SU-DHL-6 (cell line): ENCODE measurements at regions not wholly inside any gene's neighbourhood (a gene's known extent, or its start where the extent isn't known, plus 50 kb on each side); places are given as distances from the start of the nearest gene placed in this dataset.

Experiments used
- H2AFZ ChIP-seq: fragments of 200-600 bp; sonication (generic); 2 replicates; pipeline ENCODE4 v1.6.1; 2014; ENCODE audit warnings: low read depth, mild to moderate bottlenecking, moderate library complexity, mixed read lengths, antibody characterized with exemption, low read length; ENCODE audit not compliant: severe bottlenecking
- H3F3A ChIP-seq: fragments of 200-600 bp; shearing (Covaris generic); 2 replicates; pipeline ENCODE4 v1.6.0; 2016; ENCODE audit warnings: antibody characterized with exemption, mild to moderate bottlenecking; ENCODE audit not compliant: insufficient read depth
- H3K27ac ChIP-seq: fragments of 200-600 bp; sonication (generic); 2 replicates; pipeline ENCODE4 v1.5.1; 2016; ENCODE audit warnings: low read depth, mild to moderate bottlenecking, low read length, moderate library complexity, mixed read lengths
- H3K27me3 ChIP-seq: fragments of 200-600 bp; sonication (generic), shearing (Covaris generic); 2 replicates; pipeline ENCODE4 v1.6.0; 2014; ENCODE audit warnings: mild to moderate bottlenecking, low read length
- H3K36me3 ChIP-seq: fragments of 200-600 bp; sonication (generic); 2 replicates; pipeline ENCODE4 v1.6.1; 2014; ENCODE audit warnings: mild to moderate bottlenecking, low read length, mixed read lengths
- H3K4me2 ChIP-seq: fragments of 300-600, 200-600 bp; shearing (Covaris generic), sonication (generic); 2 replicates; pipeline ENCODE4 v1.6.0; 2014; ENCODE audit warnings: low read length, low read depth, mild to moderate bottlenecking; ENCODE audit not compliant: poor library complexity, severe bottlenecking
- H3K4me3 ChIP-seq: fragments of 200-600 bp; sonication (generic); 2 replicates; pipeline ENCODE4 v1.5.1; 2014; ENCODE audit warnings: antibody characterized with exemption, low read length, mild to moderate bottlenecking, mixed read lengths; ENCODE audit not compliant: insufficient read depth, poor library complexity, severe bottlenecking
- H3K79me2 ChIP-seq: fragments of 200-600 bp; sonication (generic); 2 replicates; pipeline ENCODE4 v1.6.1; 2014; ENCODE audit warnings: mild to moderate bottlenecking, low read length, moderate library complexity; ENCODE audit not compliant: insufficient read depth
- H3K9ac ChIP-seq: fragments of 200-600 bp; sonication (generic); 2 replicates; pipeline ENCODE4 v1.7.0; 2014; ENCODE audit warnings: mild to moderate bottlenecking, low read length
- H3K9me2 ChIP-seq: fragments of 200-600 bp; sonication (generic); replicated peaks from 2 replicates; pipeline ENCODE4 v1.6.1; 2014; ENCODE audit warnings: low read length; ENCODE audit not compliant: insufficient read depth
- H3K9me3 ChIP-seq: fragments of 200-600 bp; sonication (generic); 2 replicates; pipeline ENCODE4 v1.6.1; 2014; ENCODE audit warnings: low read length, mixed read lengths; ENCODE audit not compliant: insufficient read depth
- H4K20me1 ChIP-seq: fragments of 200-600 bp; sonication (generic); 2 replicates; pipeline ENCODE4 v1.6.1; 2014; ENCODE audit warnings: low read depth, mild to moderate bottlenecking, antibody characterized with exemption, low read length, moderate library complexity, mixed read lengths
- CTCF ChIP-seq: fragments of 200-600 bp; sonication (generic); IDR thresholded peaks from one replicate; pipeline ENCODE4 v1.5.1; 2017; ENCODE audit warnings: antibody characterized with exemption, mild to moderate bottlenecking, low read length, moderate library complexity; ENCODE audit not compliant: insufficient read depth, poor library complexity, severe bottlenecking
- EZH2phosphoT487 ChIP-seq: fragments of 200-600 bp; sonication (generic), shearing (Covaris generic); conservative IDR thresholded peaks from 2 replicates; pipeline ENCODE4 v1.6.1; 2018; ENCODE audit warnings: mild to moderate bottlenecking, antibody characterized with exemption, low read length, moderate library complexity, mixed read lengths

DNA sequence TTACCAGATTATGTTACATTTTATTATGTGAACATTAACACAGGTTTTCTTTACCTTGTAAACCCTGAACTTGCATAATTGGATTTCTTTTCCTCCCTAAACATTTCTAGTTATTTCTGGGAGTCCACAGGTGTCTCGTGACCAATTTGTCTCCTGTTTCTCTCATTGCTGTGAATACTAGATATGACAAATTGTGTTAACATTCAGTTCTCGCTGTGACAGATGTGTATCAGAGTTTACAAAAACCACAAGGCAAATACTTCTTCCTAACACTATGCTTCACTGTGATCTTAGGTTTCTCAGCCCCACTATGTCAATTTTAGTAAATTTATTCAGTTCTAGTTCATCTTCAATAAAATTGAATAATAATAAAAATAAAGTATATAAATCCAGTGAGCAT, 1554.9 kb downstream of the EFNB2 start:
- H2AFZ ChIP-seq: no peak overlapping the region
- H3K79me2 ChIP-seq: no peaks in the 10 kb centered on the region
- no peak overlapping the region for H3K4me2 ChIP-seq
- no peaks in the 10 kb centered on the region; the same call in 1 of the 2 replicates for H3K9me2 ChIP-seq
- no peak overlapping the region for H3K27ac ChIP-seq
- no peaks in the 10 kb centered on the region for H3K36me3 ChIP-seq
- no peaks in the 10 kb centered on the region for H3K27me3 ChIP-seq
- no peak for TF ChIP-seq CTCF
- TF ChIP-seq EZH2phosphoT487: no peak
- no peaks in the 10 kb centered on the region for H3K9me3 ChIP-seq
- H4K20me1 ChIP-seq: no peaks in the 10 kb centered on the region
- H3K4me3 ChIP-seq: no peak overlapping the region
- no peaks in the 10 kb centered on the region for H3F3A ChIP-seq
- H3K9ac ChIP-seq: no peak overlapping the region

GRCh38 chr13:104979281-104980030, 1556.0 kb downstream of the EFNB2 start:
- Histone ChIP-seq H3K79me2 (no peaks in the 10 kb centered on the region), H2AFZ (no peak overlapping the region), H3K9ac (no peak overlapping the region), H3K4me3 (no peak overlapping the region), H3F3A (no peaks in the 10 kb centered on the region), H4K20me1 (no peaks in the 10 kb centered on the region), H3K9me3 (no peaks in the 10 kb centered on the region), H3K27me3 (no peaks in the 10 kb centered on the region), H3K4me2 (no peak overlapping the region), H3K36me3 (no peaks in the 10 kb centered on the region), H3K27ac (no peak overlapping the region), H3K9me2 (no peaks in the 10 kb centered on the region; the same call in 1 of the 2 replicates)
- TF ChIP-seq EZH2phosphoT487 (no peak), CTCF (no peak)

- H3K9me2 ChIP-seq: no peaks in the 10 kb centered on the region; the same call in 1 of the 2 replicates
- H3K79me2 ChIP-seq: no peaks in the 10 kb centered on the region
- no peak overlapping the region for H2AFZ ChIP-seq
- H3K4me3 ChIP-seq: no peak overlapping the region
- no peaks in the 10 kb centered on the region for H3K27me3 ChIP-seq
- no peaks in the 10 kb centered on the region for H3K36me3 ChIP-seq
- no peak overlapping the region for H3K4me2 ChIP-seq
- H4K20me1 ChIP-seq: no peaks in the 10 kb centered on the region
- H3F3A ChIP-seq: no peaks in the 10 kb centered on the region
- TF ChIP-seq CTCF: no peak
- TF ChIP-seq EZH2phosphoT487: no peak
- no peak overlapping the region for H3K27ac ChIP-seq
- no peak overlapping the region for H3K9ac ChIP-seq
- no peaks in the 10 kb centered on the region for H3K9me3 ChIP-seq
These were observed 1558.5 kb downstream of the EFNB2 start for GRCh38 chr13:104976986-104977385.
